Esophagus (tissue), 2 donors: ENCODE measurements at regions not wholly inside any gene's neighbourhood (a gene's known extent, or its start where the extent isn't known, plus 50 kb on each side); places are given as distances from the start of the nearest gene placed in this dataset.

Source experiments
- H3K27ac ChIP-seq, 2 donors: one replicate each; pipeline ENCODE4 v1.5.1; 2013; ENCODE audit warnings: low read depth in 2 of 2, mild to moderate bottlenecking in 2 of 2, inconsistent platforms in 1 of 2, low read length in 1 of 2, moderate library complexity in 1 of 2
- H3K27me3 ChIP-seq, 2 donors: one replicate each; pipeline ENCODE4 v1.6.1; 2013; ENCODE audit warnings: low read length in 2 of 2, control low read depth in 1 of 2, mild to moderate bottlenecking in 1 of 2; ENCODE audit not compliant: insufficient read depth in 2 of 2, control insufficient read depth in 1 of 2
- H3K36me3 ChIP-seq, 2 donors: one replicate each; pipeline ENCODE4 v1.6.1; 2013; ENCODE audit warnings: low read length in 1 of 2; ENCODE audit not compliant: control insufficient read depth in 2 of 2, insufficient read depth in 2 of 2
- H3K4me1 ChIP-seq, 2 donors: one replicate each; pipeline ENCODE4 v1.6.1; 2013; ENCODE audit warnings: low read length in 1 of 2; ENCODE audit not compliant: control insufficient read depth in 2 of 2, insufficient read depth in 2 of 2
- H3K4me3 ChIP-seq, 2 donors: one replicate each; pipeline ENCODE4 v1.5.1; 2013; ENCODE audit warnings: low read length in 2 of 2, mild to moderate bottlenecking in 2 of 2, low read depth in 1 of 2, moderate library complexity in 1 of 2
- H3K9me3 ChIP-seq, 2 donors: one replicate each; pipeline ENCODE4 v1.6.1; 2013; ENCODE audit warnings: mild to moderate bottlenecking in 2 of 2, low read depth in 1 of 2, low read length in 1 of 2, moderate library complexity in 1 of 2; ENCODE audit not compliant: control insufficient read depth in 2 of 2, insufficient read depth in 1 of 2
- WGBS, 2 donors: extraction: QIAGEN DNeasy Blood & Tissue Kit; methylation state at CpG; one replicate each; pipeline ENCODE4 v1.1.7; 2013; 5-methylcytosine and 5-hydroxymethylcytosine counted together
- donor health status: healthy with polysubstance abuse.
- donor health status: Bipolar disorder and iron deficiency.

GRCh38 chr3:176479248-176479647, 718.0 kb downstream of the TBL1XR1 start:
- Histone ChIP-seq H3K4me1 (no peaks in the 10 kb centered on the region), H3K27ac (no peak overlapping the region), H3K27me3 (no peaks in the 10 kb centered on the region), H3K9me3 (no peaks in the 10 kb centered on the region), H3K4me3 (no peak overlapping the region), H3K36me3 (no peaks in the 10 kb centered on the region)
- WGBS, 2 donors, result 83 to 84% methylated on average over 6 of the region's 6 CpGs

- no peaks in the 10 kb centered on the region for H3K4me1 ChIP-seq
- 36 to 39% methylated on average over 6 of the region's 6 CpGs for WGBS, 2 donors
- no peaks in the 10 kb centered on the region for H3K36me3 ChIP-seq
- H3K4me3 ChIP-seq, result no peak overlapping the region
- H3K9me3 ChIP-seq, result peaks cover 0 to 4% of the 10 kb centered on the region in 2 donors
- H3K27me3 ChIP-seq, result no peaks in the 10 kb centered on the region
- H3K27ac ChIP-seq, result no peak overlapping the region
Observed at GRCh38 chr3:176469694-176470205, 727.5 kb downstream of the TBL1XR1 start.

DNA sequence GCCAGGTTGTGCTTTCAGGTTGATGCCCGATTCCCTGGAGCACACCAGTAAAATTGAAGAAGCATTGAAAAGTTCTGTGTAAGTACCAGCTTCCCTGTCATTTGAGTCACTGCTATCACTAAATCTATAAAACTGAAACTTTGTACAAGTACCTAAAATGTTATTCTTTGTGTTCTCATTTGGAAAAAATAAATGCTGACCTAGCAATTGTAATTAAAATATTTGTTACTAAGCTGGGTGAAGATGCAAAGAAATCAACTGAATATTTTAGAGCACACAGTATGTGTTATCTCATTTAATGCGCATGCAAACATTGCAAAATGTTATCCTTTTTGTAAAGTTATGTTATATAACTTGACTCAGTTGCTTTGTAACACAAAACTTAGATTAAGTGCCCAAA, 733.7 kb downstream of the TBL1XR1 start:
- WGBS, 2 donors, result 64 to 79% methylated on average over 2 of the region's 2 CpGs
- no peak overlapping the region for H3K27ac ChIP-seq
- H3K9me3 ChIP-seq, result peaks cover 0 to 4% of the 10 kb centered on the region in 2 donors
- H3K4me3 ChIP-seq, result no peak overlapping the region
- H3K4me1 ChIP-seq, result no peaks in the 10 kb centered on the region
- H3K36me3 ChIP-seq, result no peaks in the 10 kb centered on the region
- no peaks in the 10 kb centered on the region for H3K27me3 ChIP-seq

DNA sequence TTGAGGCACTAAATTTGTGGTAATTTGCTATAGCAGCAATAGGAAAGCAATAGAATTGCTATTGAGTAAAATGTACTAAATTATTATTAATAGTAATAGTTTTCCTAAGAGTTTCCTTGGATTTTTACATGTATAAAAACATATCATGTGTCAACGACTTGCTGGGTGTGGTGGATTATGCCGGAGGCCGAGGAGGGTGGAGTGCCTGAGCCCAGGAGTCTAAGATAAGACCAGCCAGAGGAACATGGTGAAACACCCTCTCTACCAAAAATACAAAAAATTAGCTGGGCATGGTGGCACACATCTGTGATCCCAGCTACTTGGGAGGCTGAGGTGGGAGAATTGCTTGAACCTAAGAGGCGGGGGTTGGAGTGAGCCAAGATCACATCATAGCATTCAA, 749.9 kb downstream of the TBL1XR1 start:
- Histone ChIP-seq H3K4me1 (no peaks in the 10 kb centered on the region), H3K4me3 (no peak overlapping the region), H3K36me3 (no peaks in the 10 kb centered on the region), H3K9me3 (no peaks in the 10 kb centered on the region), H3K27ac (no peak overlapping the region), H3K27me3 (no peaks in the 10 kb centered on the region)
- 84 to 87% methylated on average over 4 of the region's 4 CpGs for WGBS, 2 donors

- no peaks in the 10 kb centered on the region for H3K36me3 ChIP-seq
- no peak overlapping the region for H3K4me3 ChIP-seq
- H3K27me3 ChIP-seq, result no peaks in the 10 kb centered on the region
- no peaks in the 10 kb centered on the region for H3K4me1 ChIP-seq
- no peak overlapping the region for H3K27ac ChIP-seq
- no peaks in the 10 kb centered on the region for H3K9me3 ChIP-seq
Observed at GRCh38 chr3:176442326-176442725, 755.0 kb downstream of the TBL1XR1 start.

GRCh38 chr3:176439729-176440128, 757.6 kb downstream of the TBL1XR1 start:
- Histone ChIP-seq H3K9me3 (no peaks in the 10 kb centered on the region), H3K36me3 (no peaks in the 10 kb centered on the region), H3K27ac (no peak overlapping the region), H3K4me3 (no peak overlapping the region), H3K4me1 (no peaks in the 10 kb centered on the region), H3K27me3 (no peaks in the 10 kb centered on the region)
- 53 to 55% methylated on average over 2 of the region's 2 CpGs for WGBS, 2 donors

DNA sequence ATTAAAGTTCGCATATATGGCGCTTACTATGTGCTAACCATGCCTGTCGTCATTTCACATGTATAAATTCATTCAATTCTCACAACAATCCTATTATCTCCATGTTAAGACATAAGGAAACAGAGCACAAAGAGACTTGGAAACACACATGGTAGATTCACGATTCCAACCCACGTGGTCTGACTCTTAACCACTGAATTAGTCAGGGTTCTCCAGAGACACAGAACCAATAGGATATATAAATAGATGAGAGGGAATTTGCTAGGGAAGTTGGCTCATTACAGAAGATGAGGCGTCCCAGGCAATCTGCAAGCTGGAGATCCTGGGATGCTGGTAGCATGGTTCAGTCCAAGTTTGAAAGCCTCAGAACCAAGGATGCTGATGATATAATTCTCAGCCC, 765.3 kb downstream of the TBL1XR1 start:
- no peaks in the 10 kb centered on the region for H3K9me3 ChIP-seq
- H3K4me1 ChIP-seq, result no peaks in the 10 kb centered on the region
- WGBS, 2 donors, result 75 to 77% methylated on average over 6 of the region's 6 CpGs
- no peaks in the 10 kb centered on the region for H3K36me3 ChIP-seq
- H3K4me3 ChIP-seq, result no peak overlapping the region
- H3K27me3 ChIP-seq, result no peaks in the 10 kb centered on the region
- H3K27ac ChIP-seq, result no peak overlapping the region

GRCh38 chr3:176431038-176431418, 766.3 kb downstream of the TBL1XR1 start:
- H3K27ac ChIP-seq, result no peak overlapping the region
- no peaks in the 10 kb centered on the region for H3K27me3 ChIP-seq
- no peaks in the 10 kb centered on the region for H3K36me3 ChIP-seq
- no peaks in the 10 kb centered on the region for H3K4me1 ChIP-seq
- no peak overlapping the region for H3K4me3 ChIP-seq
- WGBS, 2 donors, result 46 to 56% methylated on average over 5 of the region's 5 CpGs
- no peaks in the 10 kb centered on the region for H3K9me3 ChIP-seq

DNA sequence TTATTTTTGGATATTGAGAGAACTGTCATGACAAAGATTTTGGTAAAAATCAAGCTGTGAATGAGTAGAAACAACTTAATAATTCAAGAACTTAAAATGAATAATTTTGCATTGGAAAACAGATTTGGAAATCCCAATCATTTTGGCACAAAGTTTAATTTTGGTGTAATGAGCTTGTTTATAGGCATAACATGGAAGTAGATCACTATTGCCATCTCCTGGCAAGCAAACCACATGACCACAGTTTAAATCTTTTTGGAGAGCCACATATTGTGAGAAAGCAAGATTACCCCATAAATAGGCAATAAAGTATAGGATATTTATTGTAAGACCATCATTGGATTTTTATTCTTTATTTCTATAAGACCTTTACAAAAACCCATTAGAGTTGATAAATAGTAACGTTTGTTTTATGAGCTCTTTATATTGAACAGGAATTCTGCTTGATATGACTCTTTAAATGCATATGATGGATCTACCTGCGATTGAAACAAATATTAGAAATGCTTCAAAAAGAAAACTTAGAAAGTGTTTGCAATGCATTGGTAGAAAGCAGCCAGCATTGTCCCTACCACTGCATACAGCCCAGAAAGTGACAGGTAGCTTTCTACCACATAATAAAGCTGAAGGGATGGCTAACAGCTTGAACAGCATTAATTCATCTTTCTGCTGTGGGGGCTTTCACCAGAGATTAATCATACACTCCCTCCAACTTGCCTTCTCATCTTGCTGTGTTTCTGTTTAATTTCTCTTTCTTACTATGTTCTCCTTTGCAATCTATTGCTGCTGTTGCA, 766.8 kb downstream of the TBL1XR1 start:
- Histone ChIP-seq H3K4me3 (no peak overlapping the region), H3K4me1 (no peaks in the 10 kb centered on the region), H3K36me3 (no peaks in the 10 kb centered on the region), H3K9me3 (no peaks in the 10 kb centered on the region), H3K27me3 (no peaks in the 10 kb centered on the region), H3K27ac (no peak overlapping the region)
- WGBS, 2 donors, result 38 to 40% methylated on average over 2 of the region's 2 CpGs

DNA sequence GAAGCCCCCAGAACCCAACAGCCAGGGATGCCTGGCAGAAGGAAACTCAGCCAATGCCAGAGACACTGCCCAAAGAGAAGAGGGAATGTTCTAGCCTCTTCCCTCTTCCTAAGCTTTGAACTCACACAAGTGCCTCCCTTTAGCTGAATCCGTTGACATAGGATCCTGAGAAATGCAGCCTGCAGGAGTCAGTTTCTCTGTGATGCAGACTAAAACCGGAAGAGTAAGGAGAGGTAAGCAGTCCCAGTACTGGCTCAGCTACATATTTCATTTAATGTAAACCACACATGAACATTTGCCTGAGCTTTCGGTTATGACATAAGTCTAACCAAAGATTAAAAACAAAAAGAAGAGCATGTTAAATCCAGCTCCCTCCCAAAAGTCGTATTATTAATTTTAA, 768.7 kb downstream of the TBL1XR1 start:
- no peaks in the 10 kb centered on the region for H3K36me3 ChIP-seq
- H3K9me3 ChIP-seq, result peaks cover 0 to 3% of the 10 kb centered on the region in 2 donors
- no peak overlapping the region for H3K4me3 ChIP-seq
- H3K27me3 ChIP-seq, result no peaks in the 10 kb centered on the region
- 57 to 70% methylated on average over 4 of the region's 4 CpGs for WGBS, 2 donors
- no peak overlapping the region for H3K27ac ChIP-seq
- H3K4me1 ChIP-seq, result no peaks in the 10 kb centered on the region
